ENCODE measurements at regions not wholly inside any gene's neighbourhood (a gene's known extent, or its start where the extent isn't known, plus 50 kb on each side); places are given as distances from the start of the nearest gene placed in this dataset.

GRCh38 chr3:190172751-190173150, 52.1 kb upstream of the P3H2 start:
- H3K9me3 ChIP-seq (replicated peaks; ENCODE audit: low read length): no peaks in the 10 kb centered on the region
- H3K36me3 ChIP-seq (ENCODE audit: insufficient read depth, low read length): no peaks in the 10 kb centered on the region
- H3K27me3 ChIP-seq (ENCODE audit: control insufficient read depth, insufficient read depth, low read length): no peaks in the 10 kb centered on the region
- H3K4me3 ChIP-seq (ENCODE audit: low read length): no peak overlapping the region
- no peak overlapping the region for H3K9ac ChIP-seq (ENCODE audit: low read depth, low read length)
- H3K4me1 ChIP-seq (ENCODE audit: control insufficient read depth, insufficient read depth, low read length): peaks cover 21% of the 10 kb centered on the region
- H3K4me2 ChIP-seq (ENCODE audit: low read length): no peak overlapping the region

Data from skeletal muscle satellite cell (primary cell).